Mesenchymal stem cell (in vitro differentiated cells and primary cell): ENCODE measurements at regions not wholly inside any gene's neighbourhood (a gene's known extent, or its start where the extent isn't known, plus 50 kb on each side); places are given as distances from the start of the nearest gene placed in this dataset.

Source experiments
- DNase-seq: peaks from one replicate; pipeline ENCODE4 v3.0.0-alpha.2; 2013
- H2AFZ ChIP-seq: one replicate; pipeline ENCODE4 v1.6.1; 2013; ENCODE audit warnings: low read depth, mild to moderate bottlenecking, control low read depth, inconsistent platforms, low read length, moderate library complexity
- H2AK5ac ChIP-seq: 2 replicates; pipeline ENCODE4 v1.6.1; 2013; ENCODE audit warnings: low read length, moderate library complexity, mild to moderate bottlenecking, inconsistent platforms; ENCODE audit not compliant: severe bottlenecking
- H2BK120ac ChIP-seq: one replicate; pipeline ENCODE4 v1.6.1; 2013; ENCODE audit warnings: low read depth, mild to moderate bottlenecking, inconsistent platforms, low read length, moderate library complexity
- H2BK12ac ChIP-seq, 2 experiments: one replicate each; pipeline ENCODE4 v1.6.1; 2013; ENCODE audit warnings: inconsistent platforms in 2 of 2, low read length in 2 of 2, mild to moderate bottlenecking in 2 of 2, moderate library complexity in 2 of 2, control low read depth in 1 of 2
- H2BK15ac ChIP-seq: one replicate; pipeline ENCODE4 v1.6.1; 2013; ENCODE audit warnings: mild to moderate bottlenecking, low read depth, inconsistent platforms; ENCODE audit not compliant: poor library complexity, severe bottlenecking
- H2BK5ac ChIP-seq: 2 replicates; pipeline ENCODE4 v1.6.1; 2013; ENCODE audit warnings: low read depth, mild to moderate bottlenecking, low read length, control low read depth, inconsistent platforms; ENCODE audit not compliant: poor library complexity, severe bottlenecking
- H3K14ac ChIP-seq, 2 experiments: one replicate each; pipeline ENCODE4 v1.6.1; 2013; ENCODE audit warnings: inconsistent platforms in 2 of 2, low read length in 2 of 2, control low read depth in 1 of 2, mild to moderate bottlenecking in 1 of 2, moderate library complexity in 1 of 2
- H3K18ac ChIP-seq, 2 experiments: one replicate each; pipeline ENCODE4 v1.6.1; 2013; ENCODE audit warnings: inconsistent platforms in 2 of 2, low read length in 2 of 2, control low read depth in 1 of 2, low read depth in 1 of 2, mild to moderate bottlenecking in 1 of 2
- H3K23ac ChIP-seq, 2 experiments: one replicate each; pipeline ENCODE4 v1.6.1; 2013; ENCODE audit warnings: inconsistent platforms in 2 of 2, low read length in 2 of 2, mild to moderate bottlenecking in 2 of 2, moderate library complexity in 2 of 2, control low read depth in 1 of 2
- H3K27ac ChIP-seq: 2 replicates; pipeline ENCODE4 v1.5.1; 2013; ENCODE audit warnings: mild to moderate bottlenecking, moderate library complexity, low read length, control low read depth, inconsistent platforms; ENCODE audit not compliant: poor library complexity, severe bottlenecking
- H3K27me3 ChIP-seq, 2 experiments: 2 replicates each; pipeline versions ENCODE4 v1.6.1 to v1.7.0; 2013; ENCODE audit warnings: low read length in 2 of 2, mild to moderate bottlenecking in 2 of 2, moderate library complexity in 2 of 2, control low read depth in 1 of 2, inconsistent platforms in 1 of 2; ENCODE audit not compliant: control insufficient read depth in 1 of 2, insufficient read depth in 1 of 2
- H3K36me3 ChIP-seq, 2 experiments: 2 replicates each; pipeline versions ENCODE4 v1.6.1 to v1.7.0; 2013; ENCODE audit warnings: low read length in 2 of 2, control low read depth in 1 of 2, inconsistent platforms in 1 of 2, low read depth in 1 of 2, mild to moderate bottlenecking in 1 of 2; ENCODE audit not compliant: insufficient read depth in 2 of 2, control insufficient read depth in 1 of 2
- H3K4ac ChIP-seq, 2 experiments: one replicate each; pipeline ENCODE4 v1.6.1; 2013; ENCODE audit warnings: inconsistent platforms in 2 of 2, low read length in 2 of 2, mild to moderate bottlenecking in 2 of 2, moderate library complexity in 2 of 2, control low read depth in 1 of 2, low read depth in 1 of 2
- H3K4me1 ChIP-seq: 2 replicates; pipeline ENCODE4 v1.6.1; 2013; ENCODE audit warnings: low read depth, low read length, control low read depth; ENCODE audit not compliant: control insufficient read depth, insufficient read depth
- H3K4me2 ChIP-seq: 2 replicates; pipeline ENCODE4 v1.6.1; 2013; ENCODE audit warnings: low read length, mild to moderate bottlenecking, inconsistent platforms; ENCODE audit not compliant: poor library complexity, severe bottlenecking
- H3K4me3 ChIP-seq, 2 experiments: 2 replicates each; pipeline versions ENCODE4 v1.5.1 to v1.7.0; 2013; ENCODE audit warnings: low read length in 2 of 2, mild to moderate bottlenecking in 2 of 2, control low read depth in 1 of 2, low read depth in 1 of 2; ENCODE audit not compliant: insufficient read depth in 1 of 2
- H3K79me1 ChIP-seq: replicated peaks from 2 replicates; pipeline ENCODE4 v1.6.1; 2013; ENCODE audit warnings: mild to moderate bottlenecking, control low read depth, low read length, inconsistent platforms; ENCODE audit not compliant: poor library complexity, severe bottlenecking
- H3K9ac ChIP-seq: 2 replicates; pipeline ENCODE4 v1.7.0; 2013; ENCODE audit warnings: mild to moderate bottlenecking, low read length, moderate library complexity
- H3K9me3 ChIP-seq: 2 replicates; pipeline ENCODE4 v1.7.0; 2013; ENCODE audit warnings: mild to moderate bottlenecking, low read length; ENCODE audit not compliant: control insufficient read depth
- H4K8ac ChIP-seq: one replicate; pipeline ENCODE4 v1.6.1; 2013; ENCODE audit warnings: inconsistent platforms, mild to moderate bottlenecking, low read length, moderate library complexity
- H4K91ac ChIP-seq: one replicate; pipeline ENCODE4 v1.6.1; 2013; ENCODE audit warnings: mild to moderate bottlenecking, low read length, inconsistent platforms
- WGBS: methylation state at CpG from one replicate; pipeline ENCODE4 v1.1.7; 2013; ENCODE audit warnings: mixed read lengths; 5-methylcytosine and 5-hydroxymethylcytosine counted together

- H3K9me3 ChIP-seq: peaks cover 3% of the 10 kb centered on the region
- H4K8ac ChIP-seq: no peak overlapping the region
- no peak overlapping the region for H3K23ac ChIP-seq
- no peak overlapping the region for H2BK5ac ChIP-seq
- H3K4me1 ChIP-seq: no peaks in the 10 kb centered on the region
- H4K91ac ChIP-seq: no peak overlapping the region
- H3K14ac ChIP-seq: no peak overlapping the region
- no peak overlapping the region for H2AFZ ChIP-seq
- no peak overlapping the region for H2BK15ac ChIP-seq
- no peaks in the 10 kb centered on the region for H3K36me3 ChIP-seq
- H3K4me3 ChIP-seq: no peak overlapping the region
- no peak overlapping the region for H3K4ac ChIP-seq
- no peak overlapping the region for H3K18ac ChIP-seq
- WGBS: 48% methylated on average over 2 of the region's 2 CpGs
- no peak overlapping the region for H2BK120ac ChIP-seq
- H3K9ac ChIP-seq: no peak overlapping the region
- H3K79me1 ChIP-seq: no peaks in the 10 kb centered on the region
- H2AK5ac ChIP-seq: no peak overlapping the region
- H3K4me2 ChIP-seq: no peak overlapping the region
- H2BK12ac ChIP-seq: no peak overlapping the region
- peak; percentile 6 for DNase-seq
- H3K27me3 ChIP-seq: no peaks in the 10 kb centered on the region
- H3K27ac ChIP-seq: no peak overlapping the region
Measured at GRCh38 chr5:105207066-105207465, 1644.5 kb upstream of the NUDT12 start.

GRCh38 chr5:105197531-105197930 is 1634.9 kb upstream of the NUDT12 start:
- no peak overlapping the region for H2AK5ac ChIP-seq
- no peak overlapping the region for H2AFZ ChIP-seq
- no peak overlapping the region for H2BK120ac ChIP-seq
- no peak overlapping the region for H3K18ac ChIP-seq
- H3K27ac ChIP-seq: no peak overlapping the region
- no peak overlapping the region for H2BK12ac ChIP-seq
- no peaks in the 10 kb centered on the region for H3K36me3 ChIP-seq
- H4K8ac ChIP-seq: no peak overlapping the region
- WGBS: 100% methylated on average over 2 of the region's 3 CpGs
- H3K14ac ChIP-seq: no peak overlapping the region
- H3K27me3 ChIP-seq: no peaks in the 10 kb centered on the region
- no peak overlapping the region for H4K91ac ChIP-seq
- no peak overlapping the region for H3K9ac ChIP-seq
- no peak for DNase-seq
- H3K4me3 ChIP-seq: no peak overlapping the region
- H3K4ac ChIP-seq: no peak overlapping the region
- no peak overlapping the region for H2BK5ac ChIP-seq
- H3K79me1 ChIP-seq: no peaks in the 10 kb centered on the region
- no peak overlapping the region for H2BK15ac ChIP-seq
- no peak overlapping the region for H3K4me2 ChIP-seq
- no peaks in the 10 kb centered on the region for H3K9me3 ChIP-seq
- H3K23ac ChIP-seq: no peak overlapping the region
- no peaks in the 10 kb centered on the region for H3K4me1 ChIP-seq

DNA sequence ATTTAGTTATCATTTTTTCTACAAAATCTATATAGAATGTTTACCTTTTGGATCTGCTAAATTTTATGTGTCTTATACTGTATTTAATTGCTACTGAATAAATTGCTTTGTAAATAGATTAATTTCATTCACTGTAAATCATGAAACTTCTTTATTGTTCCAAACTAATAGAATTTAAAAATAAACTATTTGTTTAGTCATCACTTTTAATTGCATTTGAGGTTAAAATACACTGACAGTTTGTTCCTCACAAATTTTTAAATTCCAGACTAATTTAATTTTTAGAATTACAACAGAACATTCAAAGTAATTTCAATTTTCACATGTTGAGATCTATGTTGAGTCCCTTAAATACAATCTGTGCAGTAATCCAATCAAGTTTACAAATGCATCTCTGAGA is 1633.2 kb upstream of the NUDT12 start:
- no peaks in the 10 kb centered on the region for H3K36me3 ChIP-seq
- H3K14ac ChIP-seq: no peak overlapping the region
- no peak overlapping the region for H4K91ac ChIP-seq
- no peaks in the 10 kb centered on the region for H3K79me1 ChIP-seq
- H2AK5ac ChIP-seq: no peak overlapping the region
- no peak overlapping the region for H2BK15ac ChIP-seq
- no peaks in the 10 kb centered on the region for H3K27me3 ChIP-seq
- H3K4me3 ChIP-seq: no peak overlapping the region
- no peak overlapping the region for H2BK120ac ChIP-seq
- no peak overlapping the region for H3K9ac ChIP-seq
- no peak overlapping the region for H3K4me2 ChIP-seq
- DNase-seq: no peak
- H3K27ac ChIP-seq: no peak overlapping the region
- no peaks in the 10 kb centered on the region for H3K4me1 ChIP-seq
- no peak overlapping the region for H3K23ac ChIP-seq
- H3K4ac ChIP-seq: no peak overlapping the region
- H4K8ac ChIP-seq: no peak overlapping the region
- no peak overlapping the region for H3K18ac ChIP-seq
- H2AFZ ChIP-seq: no peak overlapping the region
- H3K9me3 ChIP-seq: no peaks in the 10 kb centered on the region
- no peak overlapping the region for H2BK12ac ChIP-seq
- no peak overlapping the region for H2BK5ac ChIP-seq

GRCh38 chr5:105172918-105173317 is 1610.3 kb upstream of the NUDT12 start:
- Histone ChIP-seq H3K18ac (no peak overlapping the region), H3K4ac (no peak overlapping the region)

More at GRCh38 chr5:105172918-105173317, 1610.3 kb upstream of the NUDT12 start:
- Histone ChIP-seq H2BK120ac (no peak overlapping the region), H4K8ac (no peak overlapping the region), H2AFZ (no peak overlapping the region), H2BK5ac (no peak overlapping the region), H3K27ac (no peak overlapping the region), H3K79me1 (no peaks in the 10 kb centered on the region), H2AK5ac (no peak overlapping the region), H3K27me3 (no peaks in the 10 kb centered on the region), H3K9me3 (peaks cover 4% of the 10 kb centered on the region), H3K14ac (no peak overlapping the region), H3K4me3 (no peak overlapping the region), H3K36me3 (no peaks in the 10 kb centered on the region), H3K9ac (no peak overlapping the region), H3K4me1 (no peaks in the 10 kb centered on the region), H2BK12ac (no peak overlapping the region), H4K91ac (no peak overlapping the region), H3K4me2 (no peak overlapping the region), H3K23ac (no peak overlapping the region), H2BK15ac (no peak overlapping the region)
- no peak for DNase-seq
- no CpG with 5 or more reads among the region's 2 CpGs for WGBS
